Keratinocyte (primary cell): ENCODE measurements at regions not wholly inside any gene's neighbourhood (a gene's known extent, or its start where the extent isn't known, plus 50 kb on each side); places are given as distances from the start of the nearest gene placed in this dataset.

Experiments
- DNase-seq: peaks from one replicate; pipeline ENCODE4 v3.0.0-alpha.2; 2011; ENCODE audit warnings: low read depth, missing footprints, low spot score
- FAIRE-seq: peaks from 2 replicates; lab custom pipeline; 2011; peaks lifted over from hg19 to GRCh38; lab: Jason Lieb, UNC
- H2AFZ ChIP-seq: 2 replicates; pipeline ENCODE4 v1.6.0; 2012; ENCODE audit warnings: low read length, control low read depth, inconsistent platforms; ENCODE audit not compliant: control insufficient read depth
- H3K27ac ChIP-seq: 2 replicates; pipeline ENCODE4 v1.5.1; 2011; ENCODE audit warnings: low read length; ENCODE audit not compliant: control insufficient read depth, insufficient read depth
- H3K27me3 ChIP-seq: 3 replicates; pipeline ENCODE4 v1.6.0; 2011; ENCODE audit warnings: low read length; ENCODE audit not compliant: control insufficient read depth, insufficient read depth; ENCODE audit errors: extremely low read depth
- H3K36me3 ChIP-seq, 2 experiments: 2 replicates in 1 of 2; 3 replicates in 1 of 2; pipeline ENCODE4 v1.5.1; 2011; ENCODE audit warnings: low read length in 2 of 2, mild to moderate bottlenecking in 1 of 2; ENCODE audit not compliant: control insufficient read depth in 2 of 2, insufficient read depth in 2 of 2; ENCODE audit errors: extremely low read depth in 1 of 2
- H3K4me1 ChIP-seq: 3 replicates; pipeline ENCODE4 v1.5.1; 2011; ENCODE audit warnings: low read length; ENCODE audit not compliant: control insufficient read depth, insufficient read depth; ENCODE audit errors: extremely low read depth
- H3K4me2 ChIP-seq: 3 replicates; pipeline ENCODE4 v1.6.0; 2011; ENCODE audit warnings: low read depth, low read length; ENCODE audit not compliant: control insufficient read depth, insufficient read depth; ENCODE audit errors: extremely low read depth
- H3K4me3 ChIP-seq, 3 experiments: fragments of 200-600 bp in 1 of 3; sonication (generic) in 1 of 3; 2 replicates in 2 of 3; 3 replicates in 1 of 3; pipeline ENCODE4 v1.5.1; 2011 to 2016; ENCODE audit warnings: low read length in 3 of 3, mild to moderate bottlenecking in 3 of 3, control low read depth in 2 of 3, inconsistent platforms in 1 of 3, low read depth in 1 of 3, mixed read lengths in 1 of 3, mixed run types in 1 of 3, moderate library complexity in 1 of 3; ENCODE audit not compliant: control insufficient read depth in 2 of 3, insufficient read depth in 2 of 3; ENCODE audit errors: extremely low read depth in 1 of 3
- H3K79me2 ChIP-seq: 2 replicates; pipeline ENCODE4 v1.6.0; 2012; ENCODE audit warnings: low read length; ENCODE audit not compliant: control insufficient read depth, insufficient read depth
- H3K9ac ChIP-seq: 3 replicates; pipeline ENCODE4 v1.6.0; 2011; ENCODE audit warnings: low read length; ENCODE audit not compliant: control insufficient read depth, insufficient read depth; ENCODE audit errors: extremely low read depth
- H3K9me1 ChIP-seq: 3 replicates; pipeline ENCODE4 v1.6.0; 2011; ENCODE audit warnings: low read length; ENCODE audit not compliant: control insufficient read depth, insufficient read depth; ENCODE audit errors: extremely low read depth
- H3K9me3 ChIP-seq: 2 replicates; pipeline ENCODE4 v1.5.1; 2012; ENCODE audit warnings: low read depth, low read length; ENCODE audit not compliant: control insufficient read depth
- H4K20me1 ChIP-seq: 3 replicates; pipeline ENCODE4 v1.6.0; 2011; ENCODE audit warnings: low read length; ENCODE audit not compliant: control insufficient read depth, insufficient read depth; ENCODE audit errors: extremely low read depth
- CTCF ChIP-seq, 3 experiments: IDR thresholded peaks in 1 of 3; conservative IDR thresholded peaks in 1 of 3; optimal IDR thresholded peaks in 1 of 3; 2 replicates in 2 of 3; 3 replicates in 1 of 3; pipeline versions ENCODE3 to v1.5.1; 2011; ENCODE audit warnings: low read length in 3 of 3, mild to moderate bottlenecking in 3 of 3, moderate library complexity in 2 of 3, control low read depth in 1 of 3, inconsistent platforms in 1 of 3; ENCODE audit not compliant: insufficient read depth in 2 of 3; ENCODE audit errors: extremely low read depth in 1 of 3
- EZH2 ChIP-seq: IDR thresholded peaks from one replicate; pipeline ENCODE4 v1.6.1; 2012; ENCODE audit warnings: inconsistent platforms, mild to moderate bottlenecking, low read length, moderate library complexity
- dilution Hi-C: fragments of 300-500 bp; cut with MboI; formaldehyde crosslinking; loops from one replicate; pipeline ENCODE4 v1.7.0; 2020; ENCODE audit warnings: low sequenced_read_pairs; ENCODE audit not compliant: extremely low pct_ligation_motif_present

- H3K79me2 ChIP-seq, result no peaks in the 10 kb centered on the region
- DNase-seq, result no peak
- no peak for TF ChIP-seq CTCF (optimal IDR thresholded peaks at IDR 0.05 in 1 of 3, IDR thresholded peaks at IDR 0.05 in 1 of 3, conservative IDR thresholded peaks at IDR 0.05 in 1 of 3; ENCODE audit: extremely low read depth in 1 of 3, insufficient read depth in 2 of 3, low read length in 3 of 3)
- no peak for TF ChIP-seq EZH2
- no peaks in the 10 kb centered on the region for H3K36me3 ChIP-seq
- no peak overlapping the region for H3K4me2 ChIP-seq
- H2AFZ ChIP-seq, result no peak overlapping the region
- no peak overlapping the region for H3K9ac ChIP-seq
- H3K4me1 ChIP-seq, result no peaks in the 10 kb centered on the region
- no peaks in the 10 kb centered on the region for H4K20me1 ChIP-seq
- no peak overlapping the region for H3K4me3 ChIP-seq
- no peaks in the 10 kb centered on the region for H3K9me1 ChIP-seq
- no peak for FAIRE-seq
- H3K27me3 ChIP-seq, result no peaks in the 10 kb centered on the region
- H3K27ac ChIP-seq, result no peak overlapping the region
- dilution Hi-C loops, result no loop called here
- H3K9me3 ChIP-seq, result no peaks in the 10 kb centered on the region
Measured at GRCh38 chr5:60285910-60286309, 392.4 kb upstream of the PDE4D start.

GRCh38 chr5:60280943-60281342 lies 387.4 kb upstream of the PDE4D start:
- FAIRE-seq (no peak), DNase-seq (no peak)
- Histone ChIP-seq H2AFZ (no peak overlapping the region), H3K9me1 (no peaks in the 10 kb centered on the region), H3K4me3 (no peak overlapping the region), H3K79me2 (no peaks in the 10 kb centered on the region), H4K20me1 (no peaks in the 10 kb centered on the region), H3K4me2 (no peak overlapping the region), H3K9me3 (no peaks in the 10 kb centered on the region), H3K9ac (no peak overlapping the region), H3K27me3 (no peaks in the 10 kb centered on the region), H3K4me1 (no peaks in the 10 kb centered on the region), H3K36me3 (no peaks in the 10 kb centered on the region), H3K27ac (no peak overlapping the region)
- dilution Hi-C loops, result no loop called here
- TF ChIP-seq EZH2 (no peak), CTCF (optimal IDR thresholded peaks at IDR 0.05 in 1 of 3, IDR thresholded peaks at IDR 0.05 in 1 of 3, conservative IDR thresholded peaks at IDR 0.05 in 1 of 3; ENCODE audit: extremely low read depth in 1 of 3, insufficient read depth in 2 of 3, low read length in 3 of 3) (no peak)
